HCT116 (cell line): ENCODE measurements at regions not wholly inside any gene's neighbourhood (a gene's known extent, or its start where the extent isn't known, plus 50 kb on each side); places are given as distances from the start of the nearest gene placed in this dataset.

Experiments used
- CTCF ChIP-seq, 3 experiments: fragments of 200-600 bp in 1 of 3; sonication (generic) in 1 of 3; IDR thresholded peaks in 2 of 3; conservative IDR thresholded peaks in 1 of 3; 2 replicates each; pipeline ENCODE4 v1.5.1; 2012 to 2017; ENCODE audit warnings: low read depth in 2 of 3, low read length in 2 of 3, antibody characterized with exemption in 1 of 3, borderline replicate concordance in 1 of 3, control low read depth in 1 of 3, mild to moderate bottlenecking in 1 of 3, mixed read lengths in 1 of 3, mixed run types in 1 of 3, moderate library complexity in 1 of 3; ENCODE audit not compliant: insufficient read depth in 1 of 3
- EZH2 ChIP-seq: fragments of 200-600 bp; sonication (generic); IDR thresholded peaks from 2 replicates; pipeline ENCODE4 v1.6.1; 2017; ENCODE audit warnings: antibody characterized with exemption, mixed run types
- EZH2phosphoT487 ChIP-seq: fragments of 200-600 bp; IDR thresholded peaks from 2 replicates; pipeline ENCODE4 v1.6.1; 2018; ENCODE audit warnings: antibody characterized with exemption, borderline replicate concordance
- MAX ChIP-seq: IDR thresholded peaks from 2 replicates; pipeline ENCODE4 v1.6.1; 2012
- POLR2A ChIP-seq: IDR thresholded peaks from 2 replicates; pipeline ENCODE4 v1.7.0; 2011; ENCODE audit warnings: borderline replicate concordance; ENCODE audit not compliant: insufficient read depth, insufficient read length; ENCODE audit errors: extremely low read depth
- POLR2AphosphoS5 ChIP-seq: IDR thresholded peaks from 2 replicates; pipeline ENCODE4 v1.6.1; 2011; ENCODE audit warnings: mild to moderate bottlenecking, low read depth, low read length, moderate library complexity
- RAD21 ChIP-seq: IDR thresholded peaks from 2 replicates; pipeline ENCODE4 v1.6.1; 2012; ENCODE audit warnings: low read depth, mild to moderate bottlenecking
- REST ChIP-seq: IDR thresholded peaks from 2 replicates; pipeline ENCODE4 v1.6.1; 2012; ENCODE audit warnings: low read depth
- YY1 ChIP-seq: IDR thresholded peaks from 2 replicates; pipeline ENCODE4 v1.6.1; 2011; ENCODE audit warnings: low read length, low read depth, moderate library complexity, mild to moderate bottlenecking; ENCODE audit not compliant: insufficient replicate concordance; ENCODE audit errors: extremely low read depth
- ZBTB33 ChIP-seq: IDR thresholded peaks from 2 replicates; pipeline ENCODE4 v1.6.1; 2011; ENCODE audit warnings: mild to moderate bottlenecking, low read length, moderate library complexity; ENCODE audit not compliant: insufficient replicate concordance; ENCODE audit errors: extremely low read depth

GRCh38 chr15:25189551-25189950, 234.8 kb downstream of the SNRPN start:
- no peak for TF ChIP-seq REST
- TF ChIP-seq POLR2A: no peak
- TF ChIP-seq CTCF (IDR thresholded peaks at IDR 0.05 in 2 of 3, conservative IDR thresholded peaks at IDR 0.05 in 1 of 3; ENCODE audit: borderline replicate concordance in 1 of 3, insufficient read depth in 1 of 3, low read depth in 2 of 3, low read length in 2 of 3): no peak
- no peak for TF ChIP-seq YY1
- no peak for TF ChIP-seq POLR2AphosphoS5
- no peak for TF ChIP-seq EZH2
- no peak for TF ChIP-seq RAD21
- no peak for TF ChIP-seq EZH2phosphoT487
- TF ChIP-seq MAX: no peak
- no peak for TF ChIP-seq ZBTB33
